Heart left ventricle (tissue), 16 donors: ENCODE measurements at regions not wholly inside any gene's neighbourhood (a gene's known extent, or its start where the extent isn't known, plus 50 kb on each side); places are given as distances from the start of the nearest gene placed in this dataset.

Source experiments
- ATAC-seq, 4 donors: fragments of 200-7000 bp; cut with Tn5 transposase; one replicate each; pipeline ENCODE4 v1.9.1; 2020 to 2022; ENCODE audit warnings: moderate library complexity in 4 of 4, mild to moderate bottlenecking in 3 of 4, moderate number of reproducible peaks in 1 of 4
- DNase-seq, 5 donors: peaks; one replicate each; pipeline ENCODE4 v3.0.0-alpha.2; 2020
- H3K27ac ChIP-seq, 12 donors: fragments of 200-600 bp; sonication (generic) in 4 of 12; one replicate each; pipeline versions ENCODE4 v1.5.0 to v1.8.0; 2016 to 2022; ENCODE audit warnings: mild to moderate bottlenecking in 2 of 12
- H3K27me3 ChIP-seq, 9 donors: fragments of 200-600 bp; sonication (generic) in 2 of 9; one replicate each; pipeline versions ENCODE4 v1.5.1 to v1.8.0; 2016 to 2022; ENCODE audit warnings: mild to moderate bottlenecking in 3 of 9
- H3K36me3 ChIP-seq, 9 donors: fragments of 200-600 bp; sonication (generic) in 2 of 9; one replicate each; pipeline versions ENCODE4 v1.5.0 to v1.8.0; 2018 to 2022; ENCODE audit warnings: mild to moderate bottlenecking in 2 of 9
- H3K4me1 ChIP-seq, 12 donors: fragments of 200-600 bp; sonication (generic) in 4 of 12; one replicate each; pipeline versions ENCODE4 v1.5.0 to v1.8.0; 2016 to 2022; ENCODE audit warnings: mild to moderate bottlenecking in 3 of 12
- H3K4me3 ChIP-seq, 12 donors: fragments of 200-600 bp; sonication (generic) in 4 of 12; one replicate each; pipeline versions ENCODE4 v1.5.0 to v1.8.0; 2017 to 2022; ENCODE audit warnings: mild to moderate bottlenecking in 9 of 12, moderate library complexity in 4 of 12
- H3K9me3 ChIP-seq, 12 donors: fragments of 200-600 bp; sonication (generic) in 4 of 12; one replicate each; pipeline versions ENCODE4 v1.5.0 to v1.8.0; 2016 to 2022; ENCODE audit warnings: mild to moderate bottlenecking in 1 of 12
- CTCF ChIP-seq, 12 donors: fragments of 200-600 bp; sonication (generic) in 4 of 12; IDR thresholded peaks; one replicate each; pipeline versions ENCODE4 v1.5.0 to v1.8.0; 2018 to 2022; ENCODE audit warnings: antibody characterized with exemption in 12 of 12, mild to moderate bottlenecking in 5 of 12
- POLR2A ChIP-seq, 2 donors: fragments of 450-650 bp; IDR thresholded peaks; one replicate each; pipeline ENCODE4 v1.6.1; 2017; ENCODE audit warnings: antibody characterized with exemption in 2 of 2, mild to moderate bottlenecking in 2 of 2, moderate library complexity in 2 of 2
- WGBS, 4 donors: extraction: QIAGEN DNeasy Blood & Tissue Kit in 2 of 4; methylation state at CpG; one replicate each; pipeline versions ENCODE4 v1.1.5 to v1.1.7; 2013 to 2018; 5-methylcytosine and 5-hydroxymethylcytosine counted together
- intact Hi-C, 10 donors: fragments of 100-400 bp; cut with DNase I; formaldehyde crosslinking; loops; one replicate each; pipeline versions ENCODE4 v1.11.1 to v1.14.2; 2022
- donor health status: ischemic (EF 13 %, LVEDD 7.1; RV severe dilation, severe dysfunction).
- donor health status: healthy with polysubstance abuse.
- donor health status: DM: no; HTN: yes; CAD: no.
- donor health status: DM: no; HTN: no; CAD: no.
- donor health status: ischemic (EF 25% LVEDD 6.9; RV normal size, moderate dysfunction).
- donor health status: ischemic (EF 25% LVEDD 5.7; RV mildly dilated, moderate dysfunction).
- donor health status: healthy.
- donor health status: DM: yes; HTN: yes; CAD: no.
- donor health status: ischemic (EF 35%, LVEDD 5.7; RV mildly dilated, moderate dysfunction).
- donor health status: nonischemic (EF 11% LVEDD 7.7; RV severe dilation, severe dysfunction).
- donor health status: DM: yes; HTN: yes; CAD: no.
- donor health status: PGD.
- donor health status: ischemic (EF 29% LVEDD 5.4; RV normal size, mild dysfunction).
- donor health status: nonischemic (EF 23%, LVEDD 6.1; RV moderate dilation, normal function).

- Histone ChIP-seq H3K27me3 (no peaks in the 10 kb centered on the region), H3K9me3 (peaks cover 0 to 15% (median 0%) of the 10 kb centered on the region in 12 donors), H3K4me3 (no peak overlapping the region), H3K27ac (no peak overlapping the region), H3K36me3 (no peaks in the 10 kb centered on the region), H3K4me1 (no peaks in the 10 kb centered on the region)
- TF ChIP-seq CTCF (IDR thresholded peaks at IDR 0.05) (no peak), POLR2A (IDR thresholded peaks at IDR 0.05) (no peak)
- WGBS, 4 donors, result 47 to 70% (median 65%) methylated on average over 2 of the region's 2 CpGs
- DNase-seq (no peak), ATAC-seq (no peak)
- intact Hi-C loops, result no loop called here
Observed at GRCh38 chr7:52851547-52851946, 183.9 kb upstream of the POM121L12 start.

GRCh38 chr7:52843436-52843835 lies 192.0 kb upstream of the POM121L12 start:
- TF ChIP-seq CTCF (IDR thresholded peaks at IDR 0.05), result no peak
- no peak for TF ChIP-seq POLR2A (IDR thresholded peaks at IDR 0.05)
- no peaks in the 10 kb centered on the region for H3K27me3 ChIP-seq
- no peaks in the 10 kb centered on the region for H3K4me1 ChIP-seq
- no peak for ATAC-seq
- intact Hi-C loops, result no loop called here
- WGBS, 4 donors, result 34 to 45% (median 39%) methylated on average over 1 of the region's 1 CpG
- DNase-seq, result no peak
- H3K36me3 ChIP-seq, result no peaks in the 10 kb centered on the region
- no peak overlapping the region for H3K4me3 ChIP-seq
- no peak overlapping the region for H3K27ac ChIP-seq
- H3K9me3 ChIP-seq, result peaks cover 0 to 1% (median 0%) of the 10 kb centered on the region in 12 donors

- TF ChIP-seq CTCF (IDR thresholded peaks at IDR 0.05), result no peak
- no peak for TF ChIP-seq POLR2A (IDR thresholded peaks at IDR 0.05)
- ATAC-seq, result no peak
- 72 to 88% (median 82%) methylated on average over 4 of the region's 4 CpGs for WGBS, 4 donors
- Histone ChIP-seq H3K9me3 (no peaks in the 10 kb centered on the region), H3K27me3 (no peaks in the 10 kb centered on the region), H3K4me1 (no peaks in the 10 kb centered on the region), H3K36me3 (no peaks in the 10 kb centered on the region), H3K4me3 (no peak overlapping the region), H3K27ac (no peak overlapping the region)
- intact Hi-C loops, result no loop called here
- no peak for DNase-seq
Observed at GRCh38 chr7:52842202-52842900, 193.1 kb upstream of the POM121L12 start.

- H3K27ac ChIP-seq, result no peak overlapping the region
- TF ChIP-seq CTCF (IDR thresholded peaks at IDR 0.05) (no peak), POLR2A (IDR thresholded peaks at IDR 0.05) (no peak)
- peak in 3 of 4 donors; percentile 29 to 69 (median 62) for ATAC-seq
- WGBS, 4 donors, result 0 to 39% (median 18%) methylated on average over 1 of the region's 1 CpG
- H3K4me3 ChIP-seq, result no peak overlapping the region
- H3K4me1 ChIP-seq, result no peaks in the 10 kb centered on the region
- H3K36me3 ChIP-seq, result no peaks in the 10 kb centered on the region
- H3K9me3 ChIP-seq, result no peaks in the 10 kb centered on the region
- intact Hi-C loops, result no loop called here
- H3K27me3 ChIP-seq, result no peaks in the 10 kb centered on the region
- no peak for DNase-seq
Observed at GRCh38 chr7:52838981-52839411, 196.4 kb upstream of the POM121L12 start.
